Tibial artery (tissue), 4 donors: ENCODE measurements at regions not wholly inside any gene's neighbourhood (a gene's known extent, or its start where the extent isn't known, plus 50 kb on each side); places are given as distances from the start of the nearest gene placed in this dataset.

ENCODE experiments used
- DNase-seq, 2 donors: peaks; one replicate each; pipeline ENCODE4 v3.0.0-alpha.2; 2019
- H3K27ac ChIP-seq, 2 donors: fragments of 200-600 bp; sonication (generic) in 1 of 2; 1 replicate in 1 of 2; 2 replicates in 1 of 2; pipeline ENCODE4 v1.5.1; 2018 to 2019; ENCODE audit warnings: mild to moderate bottlenecking in 1 of 2
- H3K27me3 ChIP-seq, 2 donors: fragments of 200-600 bp; sonication (generic) in 1 of 2; one replicate each; pipeline versions ENCODE4 v1.5.1 to v1.6.0; 2016 to 2019
- H3K36me3 ChIP-seq, 3 donors: fragments of 200-600 bp; sonication (generic) in 2 of 3; one replicate each; pipeline ENCODE4 v1.5.1; 2016 to 2019; ENCODE audit warnings: mild to moderate bottlenecking in 2 of 3
- H3K4me1 ChIP-seq, 4 donors: fragments of 200-600 bp; sonication (generic) in 2 of 4; 1 replicate in 3 of 4; 2 replicates in 1 of 4; pipeline ENCODE4 v1.5.1; 2016 to 2019
- H3K4me3 ChIP-seq, 2 donors: fragments of 200-600 bp; sonication (generic) in 1 of 2; 1 replicate in 1 of 2; 2 replicates in 1 of 2; pipeline ENCODE4 v1.5.1; 2018 to 2019; ENCODE audit warnings: mild to moderate bottlenecking in 2 of 2
- H3K9me3 ChIP-seq, 3 donors: fragments of 200-600 bp; sonication (generic) in 1 of 3; one replicate each; pipeline ENCODE4 v1.5.1; 2016 to 2019
- CTCF ChIP-seq, 2 experiments: fragments of 200-600 bp in 1 of 2; fragments of 450-650 bp in 1 of 2; IDR thresholded peaks; one replicate each; pipeline ENCODE4 v1.5.1; 2017 to 2019; ENCODE audit warnings: antibody characterized with exemption in 2 of 2, mild to moderate bottlenecking in 1 of 2, moderate library complexity in 1 of 2
- intact Hi-C: fragments of 100-400 bp; cut with DNase I; formaldehyde crosslinking; loops from one replicate; pipeline ENCODE4 v1.15.0; 2023; ENCODE audit warnings: low total_unique reads

GRCh38 chr15:88403351-88403791 is 63.8 kb downstream of the MRPL46 start:
- no peak for TF ChIP-seq CTCF (IDR thresholded peaks at IDR 0.05)
- DNase-seq = no peak
- intact Hi-C loops = no loop called here

GRCh38 chr15:88401996-88402656 is 65.1 kb downstream of the MRPL46 start:
- intact Hi-C loops = no loop called here
- Histone ChIP-seq H3K4me3 (no peak overlapping the region), H3K27me3 (peaks cover 0 to 3% of the 10 kb centered on the region in 2 donors), H3K36me3 (no peaks in the 10 kb centered on the region), H3K4me1 (peaks cover 0 to 10% (median 0%) of the 10 kb centered on the region in 4 donors), H3K9me3 (no peaks in the 10 kb centered on the region), H3K27ac (no peak overlapping the region)
- DNase-seq = no peak
- no peak for TF ChIP-seq CTCF (IDR thresholded peaks at IDR 0.05)

More at GRCh38 chr15:88403351-88403791, 63.8 kb downstream of the MRPL46 start:
- no peaks in the 10 kb centered on the region for H3K36me3 ChIP-seq
- H3K27me3 ChIP-seq = peaks cover 0 to 3% of the 10 kb centered on the region in 2 donors
- no peak overlapping the region for H3K27ac ChIP-seq
- H3K4me3 ChIP-seq = no peak overlapping the region
- H3K4me1 ChIP-seq = peaks cover 0 to 10% (median 0%) of the 10 kb centered on the region in 4 donors
- no peaks in the 10 kb centered on the region for H3K9me3 ChIP-seq

GRCh38 chr15:88401251-88401995 is 65.8 kb downstream of the MRPL46 start:
- intact Hi-C loops = no loop called here
- H3K27me3 ChIP-seq = peaks cover 0 to 3% of the 10 kb centered on the region in 2 donors
- H3K9me3 ChIP-seq = no peaks in the 10 kb centered on the region
- no peak overlapping the region for H3K27ac ChIP-seq
- no peak for DNase-seq
- no peaks in the 10 kb centered on the region for H3K36me3 ChIP-seq
- peaks cover 0 to 10% (median 0%) of the 10 kb centered on the region in 4 donors for H3K4me1 ChIP-seq
- no peak overlapping the region for H3K4me3 ChIP-seq
- no peak for TF ChIP-seq CTCF (IDR thresholded peaks at IDR 0.05)

- Histone ChIP-seq H3K9me3 (no peaks in the 10 kb centered on the region), H3K4me3 (no peak overlapping the region), H3K27ac (no peak overlapping the region), H3K36me3 (no peaks in the 10 kb centered on the region), H3K4me1 (peaks cover 0 to 10% (median 0%) of the 10 kb centered on the region in 4 donors), H3K27me3 (peaks cover 0 to 3% of the 10 kb centered on the region in 2 donors)
- DNase-seq = no peak
- no peak for TF ChIP-seq CTCF (IDR thresholded peaks at IDR 0.05)
- intact Hi-C loops = no loop called here
These were observed 66.5 kb downstream of the MRPL46 start for GRCh38 chr15:88400591-88401250.

GRCh38 chr15:88400084-88400483 is 67.1 kb downstream of the MRPL46 start:
- no peak for TF ChIP-seq CTCF (IDR thresholded peaks at IDR 0.05)
- H3K27ac ChIP-seq = no peak overlapping the region
- intact Hi-C loops = no loop called here
- no peak for DNase-seq
- no peak overlapping the region for H3K4me3 ChIP-seq
- peaks cover 0 to 10% (median 0%) of the 10 kb centered on the region in 4 donors for H3K4me1 ChIP-seq
- H3K27me3 ChIP-seq = peaks cover 0 to 3% of the 10 kb centered on the region in 2 donors
- no peaks in the 10 kb centered on the region for H3K36me3 ChIP-seq
- no peaks in the 10 kb centered on the region for H3K9me3 ChIP-seq
